ENCODE measurements at regions not wholly inside any gene's neighbourhood (a gene's known extent, or its start where the extent isn't known, plus 50 kb on each side); places are given as distances from the start of the nearest gene placed in this dataset.

GRCh38 chr3:16086690-16087089 lies 87.8 kb upstream of the GALNT15 start:
- H4K91ac ChIP-seq (ENCODE audit: insufficient read length, low read depth, low read length) = no peak overlapping the region
- H3K4me2 ChIP-seq (ENCODE audit: insufficient read depth, insufficient read length, low read length) = no peak overlapping the region
- no peak overlapping the region for H3T11ph ChIP-seq (ENCODE audit: low read length)
- no peaks in the 10 kb centered on the region for H3K79me1 ChIP-seq (ENCODE audit: insufficient read depth, low read depth, low read length, poor library complexity, severe bottlenecking)
- H2BK120ac ChIP-seq (ENCODE audit: low read depth, low read length, poor library complexity, severe bottlenecking) = no peak overlapping the region
- Mint-ChIP-seq H3K27ac (no peak overlapping the region; a peak in 1 of 7 replicates), H3K27me3 (ENCODE audit: low read depth) (peaks cover 4% of the 10 kb centered on the region), H3K36me3 (ENCODE audit: insufficient read depth in 1 of 3, low read depth in 3 of 3) (peaks cover 8 to 11% (median 9%) of the 10 kb centered on the region in 3 experiments; a peak in 6 of 7 replicates), H3K4me3 (no peak overlapping the region), H3K9me3 (peaks cover 17 to 28% of the 10 kb centered on the region in 2 experiments), H3K4me1 (no peaks in the 10 kb centered on the region)
- no peak overlapping the region for H2BK5ac ChIP-seq (ENCODE audit: insufficient read length, low read length)
- H2AK5ac ChIP-seq (ENCODE audit: insufficient read length, low read length) = no peak overlapping the region
- no CpG with 5 or more reads among the region's 1 CpG for WGBS (ENCODE audit: extremely low coverage, insufficient read length, low lambda C conversion rate)
- no peak overlapping the region for H3K56ac ChIP-seq (ENCODE audit: insufficient read length, low read depth, low read length)
- no peak overlapping the region for H2BK15ac ChIP-seq (ENCODE audit: low read depth, low read length)
- H3K9me3 ChIP-seq (ENCODE audit: control insufficient read depth, low read depth, low read length) = peaks cover 11% of the 10 kb centered on the region
- no peak overlapping the region for H3K4ac ChIP-seq (ENCODE audit: low read depth, low read length)
- no peaks in the 10 kb centered on the region for H4K20me1 ChIP-seq (ENCODE audit: control insufficient read depth, insufficient read depth, insufficient read length)
- no peak overlapping the region for H3K23ac ChIP-seq (ENCODE audit: insufficient read length, low read depth, low read length)
- H3K9ac ChIP-seq (ENCODE audit: extremely low read depth, insufficient read length, low read length) = no peak overlapping the region
- no peak overlapping the region for H4K8ac ChIP-seq (replicated peaks; ENCODE audit: insufficient read length, low read depth, low read length)
- no peak overlapping the region for H3K27ac ChIP-seq (ENCODE audit: insufficient read length, low read depth, low read length)
- no peak overlapping the region for H2AFZ ChIP-seq (ENCODE audit: low read length)
- H3K27me3 ChIP-seq (ENCODE audit: insufficient read depth, low read length) = no peaks in the 10 kb centered on the region
- no peak overlapping the region for H2BK20ac ChIP-seq (ENCODE audit: low read depth, low read length, poor library complexity, severe bottlenecking)
- TF ChIP-seq, protein P1, sequence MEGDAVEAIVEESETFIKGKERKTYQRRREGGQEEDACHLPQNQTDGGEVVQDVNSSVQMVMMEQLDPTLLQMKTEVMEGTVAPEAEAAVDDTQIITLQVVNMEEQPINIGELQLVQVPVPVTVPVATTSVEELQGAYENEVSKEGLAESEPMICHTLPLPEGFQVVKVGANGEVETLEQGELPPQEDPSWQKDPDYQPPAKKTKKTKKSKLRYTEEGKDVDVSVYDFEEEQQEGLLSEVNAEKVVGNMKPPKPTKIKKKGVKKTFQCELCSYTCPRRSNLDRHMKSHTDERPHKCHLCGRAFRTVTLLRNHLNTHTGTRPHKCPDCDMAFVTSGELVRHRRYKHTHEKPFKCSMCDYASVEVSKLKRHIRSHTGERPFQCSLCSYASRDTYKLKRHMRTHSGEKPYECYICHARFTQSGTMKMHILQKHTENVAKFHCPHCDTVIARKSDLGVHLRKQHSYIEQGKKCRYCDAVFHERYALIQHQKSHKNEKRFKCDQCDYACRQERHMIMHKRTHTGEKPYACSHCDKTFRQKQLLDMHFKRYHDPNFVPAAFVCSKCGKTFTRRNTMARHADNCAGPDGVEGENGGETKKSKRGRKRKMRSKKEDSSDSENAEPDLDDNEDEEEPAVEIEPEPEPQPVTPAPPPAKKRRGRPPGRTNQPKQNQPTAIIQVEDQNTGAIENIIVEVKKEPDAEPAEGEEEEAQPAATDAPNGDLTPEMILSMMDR (conservative IDR thresholded peaks at IDR 0.05) = no peak
- no peaks in the 10 kb centered on the region for H3K23me2 ChIP-seq (ENCODE audit: insufficient read length, low read depth, low read length, poor library complexity, severe bottlenecking)
- H2BK12ac ChIP-seq (ENCODE audit: insufficient read length, low read depth, low read length) = no peak overlapping the region
- no peak overlapping the region for H4K5ac ChIP-seq (ENCODE audit: insufficient read length, low read depth, low read length)
- DNase-seq = peak; percentile 38
- no peaks in the 10 kb centered on the region for H3K79me2 ChIP-seq (ENCODE audit: insufficient read depth, low read length)
- peak overlapping the region; percentile 26 for H3K18ac ChIP-seq (ENCODE audit: insufficient read length, low read depth, low read length)
- no peak overlapping the region for H3K14ac ChIP-seq (ENCODE audit: insufficient read depth, low read length)
- H3K4me1 ChIP-seq (ENCODE audit: insufficient read depth, low read length) = no peaks in the 10 kb centered on the region
